Astrocyte of the cerebellum (primary cell): ENCODE measurements at regions not wholly inside any gene's neighbourhood (a gene's known extent, or its start where the extent isn't known, plus 50 kb on each side); places are given as distances from the start of the nearest gene placed in this dataset.

Experiments
- DNase-seq: peaks from one replicate; pipeline ENCODE4 v3.0.0-alpha.2; 2011; ENCODE audit warnings: low read depth
- H3K4me3 ChIP-seq: 2 replicates; pipeline ENCODE4 v1.5.1; 2011; ENCODE audit warnings: mild to moderate bottlenecking, low read depth, low read length, moderate library complexity
- CTCF ChIP-seq: IDR thresholded peaks from 2 replicates; pipeline ENCODE4 v1.5.1; 2012; ENCODE audit warnings: low read length, low read depth, moderate library complexity, mild to moderate bottlenecking; ENCODE audit errors: missing control alignments
- in situ Hi-C: cut with HindIII; loops from 2 replicates; pipeline ENCODE4 v1.10.0; 2017; ENCODE audit warnings: low sequenced_read_pairs

GRCh38 chr14:53215101-53215500 lies 62.0 kb upstream of the DDHD1 start:
- TF ChIP-seq CTCF = no peak
- in situ Hi-C loops = no loop called here
- H3K4me3 ChIP-seq = no peak overlapping the region
- no peak for DNase-seq

- no peak overlapping the region for H3K4me3 ChIP-seq
- TF ChIP-seq CTCF = no peak
- DNase-seq = no peak
- in situ Hi-C loops = no loop called here
Measured at GRCh38 chr14:53214384-53214783, 61.3 kb upstream of the DDHD1 start.

- no peak overlapping the region for H3K4me3 ChIP-seq
- in situ Hi-C loops = no loop called here
- TF ChIP-seq CTCF = no peak
- no peak for DNase-seq
Measured at GRCh38 chr14:53213761-53214160, 60.6 kb upstream of the DDHD1 start.

DNA sequence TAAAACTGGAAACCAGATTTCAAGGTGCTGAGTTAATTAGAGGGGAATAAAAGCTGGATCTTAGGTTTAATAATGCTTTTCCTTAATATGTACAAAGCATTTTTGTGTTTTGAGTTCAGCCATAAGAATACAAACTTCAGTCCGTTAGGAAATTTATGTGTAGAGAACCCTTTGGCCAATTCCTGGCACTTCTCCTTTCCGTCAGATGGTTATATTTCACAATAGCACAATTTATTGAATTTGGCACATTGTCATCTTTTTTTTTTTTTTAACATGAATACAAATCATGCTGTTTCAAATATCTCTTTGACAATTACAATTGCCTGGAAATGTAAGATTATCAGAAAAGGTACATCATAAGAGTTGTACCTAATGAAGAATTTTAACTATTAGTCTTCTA lies 56.2 kb upstream of the DDHD1 start:
- no peak for TF ChIP-seq CTCF
- DNase-seq = no peak
- H3K4me3 ChIP-seq = no peak overlapping the region
- in situ Hi-C loops = no loop called here
